Nephron progenitor cell (in vitro differentiated cells): ENCODE measurements at regions not wholly inside any gene's neighbourhood (a gene's known extent, or its start where the extent isn't known, plus 50 kb on each side); places are given as distances from the start of the nearest gene placed in this dataset.

Experiments
- DNase-seq: peaks from one replicate; pipeline ENCODE4 v3.0.0; 2021
- H3K27ac Mint-ChIP-seq: 2 replicates; pipeline ENCODE4 v1.8.0; 2021; ENCODE audit warnings: mild to moderate bottlenecking, moderate library complexity, mixed read lengths
- H3K27me3 Mint-ChIP-seq: 2 replicates; pipeline ENCODE4 v1.8.0; 2021; ENCODE audit warnings: mild to moderate bottlenecking, low read depth, mixed read lengths; ENCODE audit not compliant: poor library complexity
- H3K36me3 Mint-ChIP-seq: 2 replicates; pipeline ENCODE4 v1.8.0; 2021; ENCODE audit warnings: low read depth, mixed read lengths
- H3K4me1 Mint-ChIP-seq: 2 replicates; pipeline ENCODE4 v1.8.0; 2021; ENCODE audit warnings: mixed read lengths
- H3K4me3 Mint-ChIP-seq: 2 replicates; pipeline ENCODE4 v1.8.0; 2021; ENCODE audit warnings: mild to moderate bottlenecking, moderate library complexity, mixed read lengths
- H3K9me3 Mint-ChIP-seq: 2 replicates; pipeline ENCODE4 v1.8.0; 2021; ENCODE audit warnings: mild to moderate bottlenecking, moderate library complexity, mixed read lengths
- CTCF ChIP-seq: fragments of 200-600 bp; sonication (generic); IDR thresholded peaks from 2 replicates; pipeline ENCODE4 v1.5.0; 2021; ENCODE audit warnings: antibody characterized with exemption

GRCh38 chr10:90403211-90404000 is 454.4 kb downstream of the HTR7 start:
- TF ChIP-seq CTCF, result no peak
- H3K27me3 Mint-ChIP-seq, result no peaks in the 10 kb centered on the region
- no peaks in the 10 kb centered on the region for H3K9me3 Mint-ChIP-seq

GRCh38 chr10:90407131-90407530 is 450.7 kb downstream of the HTR7 start:
- TF ChIP-seq CTCF, result no peak
- H3K4me3 Mint-ChIP-seq, result no peak overlapping the region
- H3K27me3 Mint-ChIP-seq, result no peaks in the 10 kb centered on the region
- no peaks in the 10 kb centered on the region for H3K36me3 Mint-ChIP-seq
- no peaks in the 10 kb centered on the region for H3K4me1 Mint-ChIP-seq
- no peak for DNase-seq
- H3K27ac Mint-ChIP-seq, result no peak overlapping the region
- H3K9me3 Mint-ChIP-seq, result peaks cover 11% of the 10 kb centered on the region

More at GRCh38 chr10:90403211-90404000, 454.4 kb downstream of the HTR7 start:
- Mint-ChIP-seq H3K4me1 (no peaks in the 10 kb centered on the region), H3K27ac (no peak overlapping the region), H3K36me3 (no peaks in the 10 kb centered on the region), H3K4me3 (no peak overlapping the region)
- DNase-seq, result no peak

- DNase-seq, result no peak
- Mint-ChIP-seq H3K9me3 (peaks cover 11% of the 10 kb centered on the region), H3K36me3 (no peaks in the 10 kb centered on the region), H3K4me3 (no peak overlapping the region), H3K27me3 (no peaks in the 10 kb centered on the region), H3K27ac (no peak overlapping the region), H3K4me1 (no peaks in the 10 kb centered on the region)
- no peak for TF ChIP-seq CTCF
These were observed 450.0 kb downstream of the HTR7 start for GRCh38 chr10:90407851-90408250.

- peaks cover 11% of the 10 kb centered on the region for H3K9me3 Mint-ChIP-seq
- DNase-seq, result no peak
- H3K4me1 Mint-ChIP-seq, result peaks cover 3% of the 10 kb centered on the region
- no peaks in the 10 kb centered on the region for H3K27me3 Mint-ChIP-seq
- H3K36me3 Mint-ChIP-seq, result no peaks in the 10 kb centered on the region
- no peak overlapping the region for H3K27ac Mint-ChIP-seq
- H3K4me3 Mint-ChIP-seq, result no peak overlapping the region
- no peak for TF ChIP-seq CTCF
These were observed 445.3 kb downstream of the HTR7 start for GRCh38 chr10:90412582-90412981.

GRCh38 chr10:90413196-90413595 is 444.6 kb downstream of the HTR7 start:
- Mint-ChIP-seq H3K4me1 (peaks cover 7% of the 10 kb centered on the region), H3K9me3 (peaks cover 11% of the 10 kb centered on the region), H3K36me3 (no peaks in the 10 kb centered on the region), H3K27ac (no peak overlapping the region), H3K27me3 (no peaks in the 10 kb centered on the region), H3K4me3 (no peak overlapping the region)
- TF ChIP-seq CTCF, result no peak
- DNase-seq, result no peak

- Mint-ChIP-seq H3K9me3 (peaks cover 10% of the 10 kb centered on the region), H3K4me1 (peaks cover 7% of the 10 kb centered on the region), H3K27ac (no peak overlapping the region), H3K27me3 (no peaks in the 10 kb centered on the region), H3K36me3 (no peaks in the 10 kb centered on the region), H3K4me3 (no peak overlapping the region)
- TF ChIP-seq CTCF, result no peak
- no peak for DNase-seq
These were observed 442.9 kb downstream of the HTR7 start for GRCh38 chr10:90414926-90415325.
